Parathyroid adenoma (tissue), 2 donors: ENCODE measurements at regions not wholly inside any gene's neighbourhood (a gene's known extent, or its start where the extent isn't known, plus 50 kb on each side); places are given as distances from the start of the nearest gene placed in this dataset.

Experiments used
- H2AFZ ChIP-seq: fragments of 300-600 bp; sonication (generic); one replicate; pipeline ENCODE4 v1.7.0; 2017; ENCODE audit warnings: antibody characterized with exemption, mild to moderate bottlenecking
- H3K27ac ChIP-seq: fragments of 300-600 bp; sonication (generic); one replicate; pipeline ENCODE4 v1.7.0; 2017
- H3K27me3 ChIP-seq: fragments of 300-600 bp; sonication (generic); one replicate; pipeline ENCODE4 v1.7.0; 2017; ENCODE audit warnings: low read length; ENCODE audit not compliant: control insufficient read depth, insufficient read depth
- H3K36me3 ChIP-seq: fragments of 300-600 bp; sonication (generic); one replicate; pipeline ENCODE4 v1.7.0; 2017; ENCODE audit warnings: low read length; ENCODE audit not compliant: control insufficient read depth, insufficient read depth
- H3K4me1 ChIP-seq: fragments of 300-600 bp; sonication (generic); one replicate; pipeline ENCODE4 v1.7.0; 2017; ENCODE audit warnings: control low read depth
- H3K4me2 ChIP-seq: fragments of 300-600 bp; sonication (generic); one replicate; pipeline ENCODE4 v1.7.0; 2017; ENCODE audit warnings: low read length
- H3K4me3 ChIP-seq: fragments of 300-600 bp; sonication (generic); one replicate; pipeline ENCODE4 v1.7.0; 2017; ENCODE audit warnings: low read depth, low read length
- H3K79me2 ChIP-seq: fragments of 300-600 bp; sonication (generic); one replicate; pipeline ENCODE4 v1.7.0; 2017; ENCODE audit warnings: control low read depth
- H3K9ac ChIP-seq: fragments of 300-600 bp; sonication (generic); one replicate; pipeline ENCODE4 v1.7.0; 2017; ENCODE audit warnings: mild to moderate bottlenecking
- H3K9me3 ChIP-seq: fragments of 300-600 bp; sonication (generic); one replicate; pipeline ENCODE4 v1.7.0; 2017; ENCODE audit warnings: low read length; ENCODE audit not compliant: control insufficient read depth
- CTCF ChIP-seq: fragments of 300-600 bp; sonication (generic); IDR thresholded peaks from one replicate; pipeline ENCODE4 v1.7.0; 2017; ENCODE audit warnings: antibody characterized with exemption, mild to moderate bottlenecking
- donor health status: primary hyperparathyroidism.

GRCh38 chr1:187275985-187276575 is 447.3 kb downstream of the PLA2G4A start:
- Histone ChIP-seq H3K4me2 (no peak overlapping the region), H3K9ac (no peak overlapping the region), H3K79me2 (no peaks in the 10 kb centered on the region), H3K27ac (no peak overlapping the region), H2AFZ (no peak overlapping the region), H3K36me3 (no peaks in the 10 kb centered on the region), H3K9me3 (no peaks in the 10 kb centered on the region), H3K27me3 (no peaks in the 10 kb centered on the region), H3K4me3 (no peak overlapping the region), H3K4me1 (no peaks in the 10 kb centered on the region)
- TF ChIP-seq CTCF, result no peak

GRCh38 chr1:187276677-187277076 is 447.9 kb downstream of the PLA2G4A start:
- Histone ChIP-seq H3K27me3 (no peaks in the 10 kb centered on the region), H3K4me1 (no peaks in the 10 kb centered on the region), H3K9ac (no peak overlapping the region), H3K79me2 (no peaks in the 10 kb centered on the region), H3K9me3 (no peaks in the 10 kb centered on the region), H3K4me2 (no peak overlapping the region), H2AFZ (no peak overlapping the region), H3K36me3 (no peaks in the 10 kb centered on the region), H3K4me3 (no peak overlapping the region), H3K27ac (no peak overlapping the region)
- no peak for TF ChIP-seq CTCF

GRCh38 chr1:187280031-187280430 is 451.3 kb downstream of the PLA2G4A start:
- Histone ChIP-seq H2AFZ (no peak overlapping the region), H3K27me3 (no peaks in the 10 kb centered on the region), H3K4me1 (no peaks in the 10 kb centered on the region), H3K79me2 (no peaks in the 10 kb centered on the region), H3K9ac (no peak overlapping the region), H3K36me3 (no peaks in the 10 kb centered on the region), H3K4me3 (no peak overlapping the region), H3K9me3 (no peaks in the 10 kb centered on the region), H3K4me2 (no peak overlapping the region), H3K27ac (no peak overlapping the region)
- no peak for TF ChIP-seq CTCF

GRCh38 chr1:187281085-187281484 is 452.3 kb downstream of the PLA2G4A start:
- Histone ChIP-seq H3K27me3 (no peaks in the 10 kb centered on the region), H3K79me2 (no peaks in the 10 kb centered on the region), H2AFZ (no peak overlapping the region), H3K36me3 (no peaks in the 10 kb centered on the region), H3K9me3 (no peaks in the 10 kb centered on the region), H3K27ac (no peak overlapping the region), H3K9ac (no peak overlapping the region), H3K4me2 (no peak overlapping the region), H3K4me3 (no peak overlapping the region), H3K4me1 (no peaks in the 10 kb centered on the region)
- TF ChIP-seq CTCF, result no peak

GRCh38 chr1:187283984-187284383 is 455.2 kb downstream of the PLA2G4A start:
- TF ChIP-seq CTCF, result no peak
- Histone ChIP-seq H3K9me3 (no peaks in the 10 kb centered on the region), H3K4me3 (no peak overlapping the region), H3K9ac (no peak overlapping the region), H3K27ac (no peak overlapping the region), H3K4me1 (no peaks in the 10 kb centered on the region), H3K4me2 (no peak overlapping the region), H3K79me2 (no peaks in the 10 kb centered on the region), H2AFZ (no peak overlapping the region), H3K27me3 (no peaks in the 10 kb centered on the region), H3K36me3 (no peaks in the 10 kb centered on the region)
